GM23338 (cell line): ENCODE measurements at regions not wholly inside any gene's neighbourhood (a gene's known extent, or its start where the extent isn't known, plus 50 kb on each side); places are given as distances from the start of the nearest gene placed in this dataset.
A peak's percentile ranks its signal among the peaks of the same experiment; 100 is the strongest.

ENCODE experiments used
- ATAC-seq: fragments of 200-7000 bp; cut with Tn5 transposase; 3 replicates; pipeline ENCODE4 v1.9.1; 2020
- DNase-seq: peaks from one replicate; pipeline ENCODE4 v3.0.0-alpha.2; 2015; ENCODE audit warnings: low spot score
- H2AFZ ChIP-seq: fragments of 200-600 bp; sonication (generic); 2 replicates; pipeline ENCODE4 v1.8.0; 2016; ENCODE audit warnings: antibody characterized with exemption, mild to moderate bottlenecking, moderate library complexity
- H3F3A ChIP-seq: fragments of 200-600 bp; sonication (generic); replicated peaks from 2 replicates; pipeline ENCODE4 v1.8.0; 2017; ENCODE audit warnings: antibody characterized with exemption, mixed run types, low read depth
- H3K27ac ChIP-seq: fragments of 200-600 bp; sonication (generic); 2 replicates; pipeline ENCODE4 v1.6.1; 2016; ENCODE audit warnings: low read depth
- H3K27me3 ChIP-seq: fragments of 200-600 bp; sonication (generic); 2 replicates; pipeline ENCODE4 v1.8.0; 2016; ENCODE audit warnings: mild to moderate bottlenecking, mixed run types, moderate library complexity; ENCODE audit not compliant: insufficient read depth
- H3K36me3 ChIP-seq: fragments of 200-600 bp; sonication (generic); 2 replicates; pipeline ENCODE4 v1.8.0; 2016; ENCODE audit warnings: mild to moderate bottlenecking; ENCODE audit not compliant: insufficient read depth
- H3K4me1 ChIP-seq: fragments of 200-600 bp; sonication (generic); 2 replicates; pipeline ENCODE4 v1.8.0; 2016; ENCODE audit warnings: mild to moderate bottlenecking, moderate library complexity; ENCODE audit not compliant: insufficient read depth
- H3K4me2 ChIP-seq: fragments of 200-600 bp; sonication (generic); 2 replicates; pipeline ENCODE4 v1.7.1; 2017; ENCODE audit warnings: mixed run types
- H3K4me3 ChIP-seq: fragments of 200-600 bp; sonication (generic); 2 replicates; pipeline ENCODE4 v1.6.1; 2016; ENCODE audit warnings: mixed run types
- H3K79me2 ChIP-seq: fragments of 200-600 bp; sonication (generic); replicated peaks from 2 replicates; pipeline ENCODE4 v1.8.0; 2017; ENCODE audit warnings: mild to moderate bottlenecking; ENCODE audit not compliant: insufficient read depth
- H3K9me2 ChIP-seq: fragments of 200-600 bp; sonication (generic); 2 replicates; pipeline ENCODE4 v1.8.0; 2017; ENCODE audit not compliant: insufficient read depth
- H4K20me1 ChIP-seq: fragments of 200-600 bp; sonication (generic); replicated peaks from 2 replicates; pipeline ENCODE4 v1.8.0; 2017; ENCODE audit warnings: mild to moderate bottlenecking; ENCODE audit not compliant: insufficient read depth
- H3K27ac Mint-ChIP-seq: 2 replicates; pipeline ENCODE4 v1.8.0; 2020; ENCODE audit warnings: inconsistent platforms, mild to moderate bottlenecking, moderate library complexity, mixed read lengths
- H3K27me3 Mint-ChIP-seq: 3 replicates; pipeline ENCODE4 v1.8.0; 2022; ENCODE audit warnings: low read depth, mild to moderate bottlenecking, moderate library complexity, mixed read lengths, inconsistent platforms; ENCODE audit not compliant: insufficient read depth, poor library complexity
- H3K36me3 Mint-ChIP-seq: 3 replicates; pipeline ENCODE4 v1.8.0; 2021; ENCODE audit warnings: low read depth, mild to moderate bottlenecking, inconsistent platforms, moderate library complexity, mixed read lengths
- H3K4me1 Mint-ChIP-seq: 3 replicates; pipeline ENCODE4 v1.8.0; 2020; ENCODE audit warnings: mild to moderate bottlenecking, inconsistent platforms, mixed read lengths
- H3K4me3 Mint-ChIP-seq: 3 replicates; pipeline ENCODE4 v1.8.0; 2021; ENCODE audit warnings: moderate library complexity, mild to moderate bottlenecking, inconsistent platforms, mixed read lengths
- H3K9me3 Mint-ChIP-seq: 3 replicates; pipeline ENCODE4 v1.8.0; 2020; ENCODE audit warnings: moderate library complexity, mild to moderate bottlenecking, inconsistent platforms, mixed read lengths
- CREB1 ChIP-seq: fragments of 250-450 bp; sonication (Bioruptor Pico); IDR thresholded peaks from 2 replicates; pipeline ENCODE4 v1.5.0; 2020; ENCODE audit warnings: low read depth, mild to moderate bottlenecking, moderate library complexity
- EZH2phosphoT487 ChIP-seq: fragments of 200-600 bp; sonication (generic); IDR thresholded peaks from one replicate; pipeline ENCODE4 v1.8.1; 2018; ENCODE audit warnings: antibody characterized with exemption; ENCODE audit not compliant: unreplicated experiment
- JUNB ChIP-seq: IDR thresholded peaks from one replicate; pipeline ENCODE4 v1.6.1; 2016; ENCODE audit warnings: antibody characterized with exemption; ENCODE audit not compliant: unreplicated experiment
- ZNF462 ChIP-seq: fragments of 250-450 bp; sonication (Bioruptor Pico); IDR thresholded peaks from 2 replicates; pipeline ENCODE4 v1.5.0; 2020; ENCODE audit warnings: mild to moderate bottlenecking, moderate library complexity
- TF ChIP-seq, protein P1 (sequence below): IDR thresholded peaks from 2 replicates; pipeline ENCODE4 v1.6.1; 2016; ENCODE audit warnings: antibody characterized with exemption
- TF ChIP-seq, protein P2 (sequence below), 2 experiments: fragments of 200-600 bp in 1 of 2; sonication (generic) in 1 of 2; conservative IDR thresholded peaks; 2 replicates each; pipeline versions ENCODE4 v1.5.1 to v1.6.1; 2016 to 2017; ENCODE audit warnings: antibody characterized with exemption in 2 of 2, low read depth in 2 of 2, mild to moderate bottlenecking in 2 of 2, moderate library complexity in 1 of 2

DNA sequence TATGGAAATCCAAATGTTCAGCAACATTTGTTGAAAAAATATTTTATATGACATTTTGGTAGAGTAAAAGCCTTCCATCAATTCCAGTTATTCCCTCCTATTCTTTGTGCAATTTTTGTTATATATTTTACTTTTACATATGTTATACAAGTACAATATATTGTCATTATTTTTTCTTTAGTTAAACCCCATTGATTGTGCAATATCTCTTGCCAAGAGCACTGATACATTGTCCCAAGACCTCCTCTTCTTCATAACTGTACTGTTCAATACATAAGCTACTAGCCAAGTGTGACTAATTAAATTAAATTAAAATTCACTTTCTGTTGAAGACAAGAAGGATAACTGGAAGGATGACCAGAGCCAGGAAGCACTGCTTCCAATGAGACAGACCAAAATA is 527.5 kb downstream of the TMA16 start (continued):
- no peak for TF ChIP-seq ZNF462
- TF ChIP-seq CREB1 (CRISPR knock-in tag), result no peak
- TF ChIP-seq, protein P1, sequence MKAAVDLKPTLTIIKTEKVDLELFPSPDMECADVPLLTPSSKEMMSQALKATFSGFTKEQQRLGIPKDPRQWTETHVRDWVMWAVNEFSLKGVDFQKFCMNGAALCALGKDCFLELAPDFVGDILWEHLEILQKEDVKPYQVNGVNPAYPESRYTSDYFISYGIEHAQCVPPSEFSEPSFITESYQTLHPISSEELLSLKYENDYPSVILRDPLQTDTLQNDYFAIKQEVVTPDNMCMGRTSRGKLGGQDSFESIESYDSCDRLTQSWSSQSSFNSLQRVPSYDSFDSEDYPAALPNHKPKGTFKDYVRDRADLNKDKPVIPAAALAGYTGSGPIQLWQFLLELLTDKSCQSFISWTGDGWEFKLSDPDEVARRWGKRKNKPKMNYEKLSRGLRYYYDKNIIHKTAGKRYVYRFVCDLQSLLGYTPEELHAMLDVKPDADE, result no peak
- TF ChIP-seq, protein P2, sequence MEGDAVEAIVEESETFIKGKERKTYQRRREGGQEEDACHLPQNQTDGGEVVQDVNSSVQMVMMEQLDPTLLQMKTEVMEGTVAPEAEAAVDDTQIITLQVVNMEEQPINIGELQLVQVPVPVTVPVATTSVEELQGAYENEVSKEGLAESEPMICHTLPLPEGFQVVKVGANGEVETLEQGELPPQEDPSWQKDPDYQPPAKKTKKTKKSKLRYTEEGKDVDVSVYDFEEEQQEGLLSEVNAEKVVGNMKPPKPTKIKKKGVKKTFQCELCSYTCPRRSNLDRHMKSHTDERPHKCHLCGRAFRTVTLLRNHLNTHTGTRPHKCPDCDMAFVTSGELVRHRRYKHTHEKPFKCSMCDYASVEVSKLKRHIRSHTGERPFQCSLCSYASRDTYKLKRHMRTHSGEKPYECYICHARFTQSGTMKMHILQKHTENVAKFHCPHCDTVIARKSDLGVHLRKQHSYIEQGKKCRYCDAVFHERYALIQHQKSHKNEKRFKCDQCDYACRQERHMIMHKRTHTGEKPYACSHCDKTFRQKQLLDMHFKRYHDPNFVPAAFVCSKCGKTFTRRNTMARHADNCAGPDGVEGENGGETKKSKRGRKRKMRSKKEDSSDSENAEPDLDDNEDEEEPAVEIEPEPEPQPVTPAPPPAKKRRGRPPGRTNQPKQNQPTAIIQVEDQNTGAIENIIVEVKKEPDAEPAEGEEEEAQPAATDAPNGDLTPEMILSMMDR (conservative IDR thresholded peaks at IDR 0.05; ENCODE audit: low read depth in 2 of 2), result no peak
- TF ChIP-seq JUNB, result no peak
- no peak for TF ChIP-seq EZH2phosphoT487

DNA sequence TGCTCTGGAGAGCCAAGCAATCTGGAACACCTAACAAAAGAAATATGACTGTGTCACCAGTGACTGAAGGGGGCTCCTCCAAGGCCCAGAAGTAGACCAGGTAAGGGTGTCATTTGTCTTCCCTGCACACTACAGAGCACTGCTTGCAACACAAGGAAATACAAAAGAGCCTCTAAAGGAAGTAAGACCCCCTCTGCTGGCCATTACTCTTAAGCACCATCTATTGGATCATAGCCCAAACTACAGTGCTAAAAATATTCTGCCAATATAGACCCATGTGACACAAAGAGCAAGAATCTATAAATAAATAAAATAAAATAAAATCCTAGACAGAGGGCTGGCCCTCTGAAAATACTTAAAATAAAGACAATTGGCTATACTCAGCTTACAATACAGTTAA is 528.7 kb downstream of the TMA16 start:
- peaks cover 26% of the 10 kb centered on the region; the same call in 2 of the 3 replicates for H3K9me3 Mint-ChIP-seq
- peak; percentile 65 for DNase-seq
- no peaks in the 10 kb centered on the region for H3K79me2 ChIP-seq
- H3K4me3 Mint-ChIP-seq, result no peak overlapping the region
- H3K27ac Mint-ChIP-seq, result no peak overlapping the region
- no peaks in the 10 kb centered on the region for H4K20me1 ChIP-seq
- H3K4me1 ChIP-seq, result no peaks in the 10 kb centered on the region
- no peak overlapping the region for H2AFZ ChIP-seq
- H3K4me1 Mint-ChIP-seq, result peaks cover 4% of the 10 kb centered on the region; the same call in 1 of the 3 replicates
- H3K27me3 Mint-ChIP-seq, result peaks cover 1% of the 10 kb centered on the region
- H3K4me2 ChIP-seq, result no peak overlapping the region
- H3K36me3 Mint-ChIP-seq, result peaks cover 16% of the 10 kb centered on the region; the same call in 2 of the 3 replicates
- H3K27ac ChIP-seq, result no peak overlapping the region
- H3F3A ChIP-seq, result no peaks in the 10 kb centered on the region
- no peaks in the 10 kb centered on the region for H3K9me2 ChIP-seq
- peak; percentile 53 for ATAC-seq
- no peak overlapping the region for H3K4me3 ChIP-seq
- no peaks in the 10 kb centered on the region for H3K27me3 ChIP-seq
- TF ChIP-seq, protein P2 (conservative IDR thresholded peaks at IDR 0.05; ENCODE audit: low read depth in 2 of 2), result peak; percentile 54 to 65
- TF ChIP-seq CREB1 (CRISPR knock-in tag), result no peak
- no peaks in the 10 kb centered on the region for H3K36me3 ChIP-seq
